PC-9 (cell line): ENCODE measurements at regions not wholly inside any gene's neighbourhood (a gene's known extent, or its start where the extent isn't known, plus 50 kb on each side); places are given as distances from the start of the nearest gene placed in this dataset.
A peak's percentile ranks its signal among the peaks of the same experiment; 100 is the strongest.

Experiments used
- BruUV-seq: library from RNA; stranded (reverse); fragments of 400-500 nt; replicated peaks from 2 replicates; lab custom pipeline; 2021; lab: Mats Ljungman, UMichigan
- CTCF ChIA-PET: fragments of 300-600 bp; sonication (Branson Sonifier 250); formaldehyde crosslinking; loops from one replicate; lab custom pipeline; 2022; ENCODE audit warnings: antibody characterized with exemption; lab: Charles Lee
- POLR2A ChIA-PET: fragments of 300-600 bp; sonication (Branson Sonifier 250); formaldehyde crosslinking; loops from one replicate; lab custom pipeline; 2022; ENCODE audit warnings: antibody characterized with exemption; ENCODE audit not compliant: unreplicated experiment; lab: Charles Lee
- DNase-seq, 2 experiments: peaks; one replicate each; pipeline versions ENCODE4 v3.0.0 to v3.0.0-alpha.2; 2015 to 2022; ENCODE audit warnings: mixed read lengths in 1 of 2
- H2AFZ ChIP-seq: fragments of 200-600 bp; sonication (generic); 2 replicates; pipeline ENCODE4 v1.8.1; 2017; ENCODE audit warnings: antibody characterized with exemption
- H3F3A ChIP-seq: fragments of 200-600 bp; sonication (generic); 2 replicates; pipeline ENCODE4 v1.8.1; 2017; ENCODE audit warnings: antibody characterized with exemption, mild to moderate bottlenecking, low read depth; ENCODE audit not compliant: insufficient read depth
- H3K27ac ChIP-seq: fragments of 200-600 bp; sonication (generic); 2 replicates; pipeline ENCODE4 v1.6.1; 2016; ENCODE audit warnings: mixed run types
- H3K27me3 ChIP-seq: fragments of 200-600 bp; sonication (generic); 2 replicates; pipeline ENCODE4 v1.6.1; 2016; ENCODE audit warnings: low read depth, mixed run types; ENCODE audit not compliant: insufficient read depth
- H3K36me3 ChIP-seq: fragments of 200-600 bp; sonication (generic); 2 replicates; pipeline ENCODE4 v1.6.1; 2016; ENCODE audit warnings: low read depth, mixed run types
- H3K4me1 ChIP-seq: fragments of 200-600 bp; sonication (generic); replicated peaks from 2 replicates; pipeline ENCODE4 v1.6.1; 2016; ENCODE audit warnings: mixed run types; ENCODE audit not compliant: insufficient read depth
- H3K4me2 ChIP-seq: fragments of 200-600 bp; sonication (generic); 2 replicates; pipeline ENCODE4 v1.6.1; 2017; ENCODE audit warnings: mixed run types
- H3K4me3 ChIP-seq: fragments of 200-600 bp; sonication (generic); 2 replicates; pipeline ENCODE4 v1.6.1; 2016; ENCODE audit warnings: mixed run types
- H3K79me2 ChIP-seq: fragments of 200-600 bp; sonication (generic); 2 replicates; pipeline ENCODE4 v1.6.1; 2017; ENCODE audit warnings: low read depth, mixed run types
- H3K9me2 ChIP-seq: fragments of 200-600 bp; sonication (generic); 2 replicates; pipeline ENCODE4 v1.8.1; 2017; ENCODE audit warnings: mild to moderate bottlenecking; ENCODE audit not compliant: insufficient read depth
- H3K9me3 ChIP-seq: fragments of 200-600 bp; sonication (generic); 2 replicates; pipeline ENCODE4 v1.8.1; 2016; ENCODE audit warnings: low read depth; ENCODE audit not compliant: insufficient read depth
- H4K20me1 ChIP-seq: fragments of 200-600 bp; sonication (generic); 2 replicates; pipeline ENCODE4 v1.8.1; 2017; ENCODE audit not compliant: insufficient read depth
- EZH2 ChIP-seq: fragments of 200-600 bp; sonication (generic); IDR thresholded peaks from 2 replicates; pipeline ENCODE4 v1.8.0; 2017; ENCODE audit warnings: antibody characterized with exemption, low read depth
- intact Hi-C: fragments of 100-400 bp; cut with micrococcal nuclease; formaldehyde crosslinking; loops from one replicate; pipeline ENCODE4 v1.10.0; 2022; ENCODE audit not compliant: unreplicated experiment
- TF ChIP-seq, protein P1 (sequence below): fragments of 200-600 bp; sonication (generic); conservative IDR thresholded peaks from 2 replicates; pipeline ENCODE4 v1.6.1; 2017; ENCODE audit warnings: mixed run types, antibody characterized with exemption, mild to moderate bottlenecking, moderate library complexity

DNA sequence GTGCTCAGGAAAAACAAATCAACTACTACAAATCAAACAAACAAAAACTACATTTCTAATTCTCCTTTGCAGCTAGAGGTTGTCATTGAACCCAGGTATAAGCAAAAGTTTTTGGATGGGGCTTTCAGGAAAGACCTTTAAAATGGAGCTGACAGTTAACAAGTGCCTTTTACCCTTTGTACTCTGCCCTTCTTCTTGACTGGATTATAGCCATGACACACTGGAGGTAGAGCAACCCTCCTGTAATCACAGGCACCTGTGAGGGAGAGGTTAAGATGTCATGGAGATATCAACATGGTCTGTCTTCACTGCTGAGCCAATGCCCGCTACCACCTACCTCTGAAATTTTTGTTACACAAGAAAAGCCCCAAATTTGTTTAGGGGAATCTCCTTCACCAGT lies 100.0 kb upstream of the GLS start:
- Histone ChIP-seq H3K36me3 (no peaks in the 10 kb centered on the region), H3K27ac (no peak overlapping the region), H3F3A (peaks cover 2% of the 10 kb centered on the region; the same call in 1 of the 2 replicates), H2AFZ (no peak overlapping the region), H4K20me1 (no peaks in the 10 kb centered on the region), H3K79me2 (no peaks in the 10 kb centered on the region), H3K9me2 (no peaks in the 10 kb centered on the region), H3K27me3 (no peaks in the 10 kb centered on the region), H3K4me3 (no peak overlapping the region), H3K9me3 (no peaks in the 10 kb centered on the region; the same call in 1 of the 2 replicates), H3K4me2 (no peak overlapping the region), H3K4me1 (peaks cover 5% of the 10 kb centered on the region)
- no peak for DNase-seq
- ChIA-PET CTCF (no interaction called here), POLR2A (interaction anchor here (0.5 kb wide), 1 partner anchor 199 kb away, joined by 3 read pairs; no protein-coding TSS in a partner anchor)
- intact Hi-C loops, result loop anchor here (2.0 to 10.0 kb wide), 5 partner anchors 264 to 742 kb away; no protein-coding TSS in a partner anchor
- TF ChIP-seq, protein P1, sequence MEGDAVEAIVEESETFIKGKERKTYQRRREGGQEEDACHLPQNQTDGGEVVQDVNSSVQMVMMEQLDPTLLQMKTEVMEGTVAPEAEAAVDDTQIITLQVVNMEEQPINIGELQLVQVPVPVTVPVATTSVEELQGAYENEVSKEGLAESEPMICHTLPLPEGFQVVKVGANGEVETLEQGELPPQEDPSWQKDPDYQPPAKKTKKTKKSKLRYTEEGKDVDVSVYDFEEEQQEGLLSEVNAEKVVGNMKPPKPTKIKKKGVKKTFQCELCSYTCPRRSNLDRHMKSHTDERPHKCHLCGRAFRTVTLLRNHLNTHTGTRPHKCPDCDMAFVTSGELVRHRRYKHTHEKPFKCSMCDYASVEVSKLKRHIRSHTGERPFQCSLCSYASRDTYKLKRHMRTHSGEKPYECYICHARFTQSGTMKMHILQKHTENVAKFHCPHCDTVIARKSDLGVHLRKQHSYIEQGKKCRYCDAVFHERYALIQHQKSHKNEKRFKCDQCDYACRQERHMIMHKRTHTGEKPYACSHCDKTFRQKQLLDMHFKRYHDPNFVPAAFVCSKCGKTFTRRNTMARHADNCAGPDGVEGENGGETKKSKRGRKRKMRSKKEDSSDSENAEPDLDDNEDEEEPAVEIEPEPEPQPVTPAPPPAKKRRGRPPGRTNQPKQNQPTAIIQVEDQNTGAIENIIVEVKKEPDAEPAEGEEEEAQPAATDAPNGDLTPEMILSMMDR, result no peak
- TF ChIP-seq EZH2, result no peak
- no TSS peak for BruUV-seq

DNA sequence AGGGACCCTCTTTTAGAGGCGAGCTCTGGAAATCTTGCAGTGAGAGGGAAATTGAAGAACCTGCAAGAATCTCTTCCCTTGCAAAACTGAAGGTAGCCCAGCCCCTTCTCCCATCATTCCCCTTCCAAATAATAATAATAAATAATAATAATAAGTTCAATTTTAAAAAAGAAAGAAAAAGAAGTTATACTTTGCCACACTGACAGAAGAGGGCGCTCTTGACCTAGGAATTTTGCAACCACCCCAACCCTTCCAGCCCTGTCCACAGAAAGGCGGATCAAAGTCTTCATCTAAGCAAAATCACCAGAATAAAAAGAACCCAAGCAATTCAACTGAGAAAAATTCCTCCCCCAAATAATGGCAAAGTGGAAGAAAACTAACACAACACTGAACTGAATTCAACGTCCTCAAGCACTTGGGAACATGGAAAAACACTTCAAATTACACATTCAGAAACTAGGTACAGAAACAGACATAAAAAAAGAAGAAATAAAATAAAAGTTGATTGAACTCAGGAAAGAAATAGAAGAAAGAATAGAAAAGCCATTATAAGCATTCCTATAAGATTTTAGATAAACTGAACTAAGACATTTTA lies 98.9 kb upstream of the GLS start:
- BruUV-seq, result no TSS peak
- H3F3A ChIP-seq, result peaks cover 10% of the 10 kb centered on the region; the same call in 1 of the 2 replicates
- H2AFZ ChIP-seq, result no peak overlapping the region
- H3K9me2 ChIP-seq, result no peaks in the 10 kb centered on the region
- ChIA-PET POLR2A (no interaction called here), CTCF (no interaction called here)
- H3K27me3 ChIP-seq, result no peaks in the 10 kb centered on the region
- H3K27ac ChIP-seq, result no peak overlapping the region
- intact Hi-C loops, result loop anchor here (1.0 to 10.0 kb wide), 6 partner anchors 23 to 741 kb away; no protein-coding TSS in a partner anchor
- no peaks in the 10 kb centered on the region for H4K20me1 ChIP-seq
- DNase-seq, result peak in 1 of 2 experiments; percentile 34
- H3K79me2 ChIP-seq, result no peaks in the 10 kb centered on the region
- TF ChIP-seq, protein P1, result peak; percentile 71
- TF ChIP-seq EZH2, result no peak
- H3K36me3 ChIP-seq, result no peaks in the 10 kb centered on the region
- no peak overlapping the region for H3K4me3 ChIP-seq
- H3K9me3 ChIP-seq, result no peaks in the 10 kb centered on the region; the same call in 1 of the 2 replicates
- H3K4me1 ChIP-seq, result peaks cover 16% of the 10 kb centered on the region
- H3K4me2 ChIP-seq, result no peak overlapping the region

DNA sequence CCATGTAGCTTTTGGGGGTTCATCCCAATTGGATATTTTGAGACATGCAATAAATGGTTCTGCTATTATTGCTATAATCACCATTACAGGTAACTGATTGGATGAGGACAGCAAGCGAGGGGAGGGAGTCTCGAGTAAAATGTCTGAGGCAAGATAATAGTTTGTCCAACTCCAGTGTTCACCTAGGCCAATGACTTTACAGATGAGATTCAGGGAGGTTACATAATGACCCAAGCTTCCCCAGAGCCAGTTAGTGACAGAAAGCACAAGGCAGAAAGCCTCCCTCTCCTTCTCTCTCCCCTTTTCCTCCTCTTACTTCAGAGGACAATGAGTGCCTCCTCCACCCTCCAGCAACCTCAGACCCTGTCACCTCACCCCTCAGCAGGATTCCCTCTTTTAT lies 98.4 kb upstream of the GLS start:
- no TSS peak for BruUV-seq
- POLR2A ChIA-PET, result no interaction called here
- Histone ChIP-seq H4K20me1 (no peaks in the 10 kb centered on the region), H3K27me3 (no peaks in the 10 kb centered on the region), H3K36me3 (no peaks in the 10 kb centered on the region), H2AFZ (no peak overlapping the region), H3F3A (peaks cover 15% of the 10 kb centered on the region; the same call in 1 of the 2 replicates), H3K4me2 (no peak overlapping the region), H3K27ac (no peak overlapping the region), H3K9me2 (no peaks in the 10 kb centered on the region), H3K4me3 (no peak overlapping the region), H3K79me2 (no peaks in the 10 kb centered on the region), H3K9me3 (no peaks in the 10 kb centered on the region; the same call in 1 of the 2 replicates), H3K4me1 (peaks cover 22% of the 10 kb centered on the region)
- CTCF ChIA-PET, result no interaction called here
- TF ChIP-seq EZH2, result no peak
- TF ChIP-seq, protein P1, result no peak
- DNase-seq, result no peak
- intact Hi-C loops, result loop anchor here (5.0 to 10.0 kb wide), 4 partner anchors 263 to 740 kb away; no protein-coding TSS in a partner anchor
